SK-MEL-5 (cell line): ENCODE measurements at regions not wholly inside any gene's neighbourhood (a gene's known extent, or its start where the extent isn't known, plus 50 kb on each side); places are given as distances from the start of the nearest gene placed in this dataset.

ENCODE experiments used
- DNase-seq: peaks from one replicate; pipeline ENCODE4 v3.0.0-alpha.2; 2016; ENCODE audit warnings: low read depth, low spot score
- in situ Hi-C: cut with HindIII; loops from 2 replicates; pipeline ENCODE4 v1.10.0; 2016; ENCODE audit warnings: low sequenced_read_pairs, high pct_unique_total_duplicates, low pct_unique_long_range_greater_than_20kb
- small RNA-seq, 2 experiments: library from RNA; depleted of rRNA; stranded (forward); fragments of <200 nt; gene quantifications; one replicate each; pipeline ENCODE3, GENCODE V24; 2014

GRCh38 chr20:41672282-41672681 lies 54.1 kb upstream of the CHD6 start:
- no peak for DNase-seq
- in situ Hi-C loops, result no loop called here

- no peak for DNase-seq
- in situ Hi-C loops, result no loop called here
Observed at GRCh38 chr20:41671143-41671542, 53.0 kb upstream of the CHD6 start.

GRCh38 chr20:41670631-41671030 lies 52.5 kb upstream of the CHD6 start:
- no peak for DNase-seq
- in situ Hi-C loops, result no loop called here

DNA sequence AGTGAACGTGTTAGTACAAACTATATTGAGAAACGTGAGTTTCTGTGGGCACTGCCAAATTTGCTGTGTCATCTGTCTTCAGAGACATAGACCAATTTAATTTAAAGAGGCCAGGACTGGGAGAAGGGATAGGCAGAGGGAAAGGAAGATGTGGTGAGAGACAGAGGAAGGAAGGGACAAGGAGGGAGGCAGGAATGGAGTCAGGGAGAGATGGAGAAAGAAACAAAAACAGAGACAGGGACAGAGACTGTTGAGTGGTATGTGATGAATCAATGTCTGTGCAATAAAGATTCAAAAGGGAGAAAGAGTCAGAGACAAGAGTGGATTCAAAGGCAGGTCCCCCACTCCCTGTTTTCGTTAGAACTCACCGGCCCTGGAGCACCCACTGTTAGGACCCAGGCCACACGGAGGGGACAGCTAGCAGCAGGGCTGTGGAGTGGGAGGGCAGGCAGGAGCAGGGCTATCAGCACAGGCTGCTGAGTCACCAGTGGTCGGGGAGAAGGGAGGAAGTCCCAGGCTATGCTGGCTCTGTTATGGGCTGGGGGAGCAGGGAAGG lies 51.6 kb upstream of the CHD6 start:
- in situ Hi-C loops, result no loop called here
- DNase-seq, result no peak

GRCh38 chr20:41668057-41668749 lies 50.0 kb upstream of the CHD6 start:
- in situ Hi-C loops, result no loop called here
- DNase-seq, result no peak

Small RNAs in the stretch of these regions (small RNA-seq; reads per million reads assigned to genes)
- gene RF00568, result 0 reads per million in 2 experiments
- 0 reads per million in 2 experiments for gene RNU6-1018P
